ENCODE measurements at regions not wholly inside any gene's neighbourhood (a gene's known extent, or its start where the extent isn't known, plus 50 kb on each side); places are given as distances from the start of the nearest gene placed in this dataset.

DNA sequence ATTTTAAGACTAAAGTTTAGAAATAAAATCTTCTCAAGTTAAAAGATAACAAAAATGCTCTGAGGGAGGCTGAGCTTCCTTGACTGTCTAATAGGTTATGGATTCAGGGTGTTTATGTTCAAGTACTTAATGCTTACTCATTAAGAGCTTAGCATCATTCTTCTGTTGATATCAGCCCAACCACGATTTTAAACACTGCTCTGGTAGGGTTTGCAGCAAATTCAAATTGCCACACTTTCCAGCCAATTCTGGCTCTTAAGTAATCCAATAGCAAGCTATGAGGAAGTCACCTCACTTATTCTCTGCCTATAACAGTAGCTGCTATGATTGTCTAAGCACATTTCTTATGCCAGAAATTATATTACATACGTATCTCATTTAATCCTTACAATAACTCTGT, 191.0 kb upstream of the KIF2A start:
- TF ChIP-seq POLR2A (IDR thresholded peaks at IDR 0.05): no peak
- TF ChIP-seq, protein P1, sequence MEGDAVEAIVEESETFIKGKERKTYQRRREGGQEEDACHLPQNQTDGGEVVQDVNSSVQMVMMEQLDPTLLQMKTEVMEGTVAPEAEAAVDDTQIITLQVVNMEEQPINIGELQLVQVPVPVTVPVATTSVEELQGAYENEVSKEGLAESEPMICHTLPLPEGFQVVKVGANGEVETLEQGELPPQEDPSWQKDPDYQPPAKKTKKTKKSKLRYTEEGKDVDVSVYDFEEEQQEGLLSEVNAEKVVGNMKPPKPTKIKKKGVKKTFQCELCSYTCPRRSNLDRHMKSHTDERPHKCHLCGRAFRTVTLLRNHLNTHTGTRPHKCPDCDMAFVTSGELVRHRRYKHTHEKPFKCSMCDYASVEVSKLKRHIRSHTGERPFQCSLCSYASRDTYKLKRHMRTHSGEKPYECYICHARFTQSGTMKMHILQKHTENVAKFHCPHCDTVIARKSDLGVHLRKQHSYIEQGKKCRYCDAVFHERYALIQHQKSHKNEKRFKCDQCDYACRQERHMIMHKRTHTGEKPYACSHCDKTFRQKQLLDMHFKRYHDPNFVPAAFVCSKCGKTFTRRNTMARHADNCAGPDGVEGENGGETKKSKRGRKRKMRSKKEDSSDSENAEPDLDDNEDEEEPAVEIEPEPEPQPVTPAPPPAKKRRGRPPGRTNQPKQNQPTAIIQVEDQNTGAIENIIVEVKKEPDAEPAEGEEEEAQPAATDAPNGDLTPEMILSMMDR (IDR thresholded peaks at IDR 0.05): no peak
- TF ChIP-seq POLR2AphosphoS5 (IDR thresholded peaks at IDR 0.05): no peak
- no peak for TF ChIP-seq EP300 (IDR thresholded peaks at IDR 0.05)
